DMS 273 treated with DMSO at 0.1 percent for 48 hours (cell line): ENCODE measurements at regions not wholly inside any gene's neighbourhood (a gene's known extent, or its start where the extent isn't known, plus 50 kb on each side); places are given as distances from the start of the nearest gene placed in this dataset.

Experiments
- DNase-seq: peaks from one replicate; lab custom pipeline; 2025; lab: John Stamatoyannopoulos, UW

- DNase-seq: peak; percentile 5
These were observed 86.5 kb upstream of the PRR20G start for GRCh38 chr3:127374086-127375010.

- DNase-seq: no peak
These were observed 85.7 kb upstream of the PRR20G start for GRCh38 chr3:127373441-127374085.

GRCh38 chr3:127371846-127372245 is 84.0 kb upstream of the PRR20G start:
- no peak for DNase-seq

- DNase-seq: no peak
These were observed 83.5 kb upstream of the PRR20G start for GRCh38 chr3:127371334-127371733.

- DNase-seq: no peak
These were observed 83.1 kb upstream of the PRR20G start for GRCh38 chr3:127370906-127371305.

GRCh38 chr3:127369356-127369935 is 81.6 kb upstream of the PRR20G start:
- DNase-seq: no peak

- DNase-seq: no peak
These were observed 80.6 kb upstream of the PRR20G start for GRCh38 chr3:127368186-127369032.

GRCh38 chr3:127367593-127367992 is 79.7 kb upstream of the PRR20G start:
- no peak for DNase-seq

GRCh38 chr3:127366383-127366782 is 78.5 kb upstream of the PRR20G start:
- no peak for DNase-seq

GRCh38 chr3:127365163-127365798 is 77.4 kb upstream of the PRR20G start:
- no peak for DNase-seq

GRCh38 chr3:127363891-127364290 is 76.0 kb upstream of the PRR20G start:
- no peak for DNase-seq

- no peak for DNase-seq
These were observed 75.3 kb upstream of the PRR20G start for GRCh38 chr3:127363171-127363570.

- DNase-seq: no peak
These were observed 72.8 kb upstream of the PRR20G start for GRCh38 chr3:127360647-127361046.

- no peak for DNase-seq
These were observed 70.8 kb upstream of the PRR20G start for GRCh38 chr3:127358641-127359040.

- no peak for DNase-seq
These were observed 68.5 kb upstream of the PRR20G start for GRCh38 chr3:127356381-127356780.

- no peak for DNase-seq
These were observed 66.9 kb upstream of the PRR20G start for GRCh38 chr3:127354761-127355160.

GRCh38 chr3:127352612-127353011 is 64.8 kb upstream of the PRR20G start:
- DNase-seq: no peak

GRCh38 chr3:127351775-127352350 is 64.0 kb upstream of the PRR20G start:
- no peak for DNase-seq

GRCh38 chr3:127351321-127351720 is 63.5 kb upstream of the PRR20G start:
- no peak for DNase-seq

- DNase-seq: no peak
These were observed 62.6 kb upstream of the PRR20G start for GRCh38 chr3:127350172-127351050.
